ENCODE measurements at regions not wholly inside any gene's neighbourhood (a gene's known extent, or its start where the extent isn't known, plus 50 kb on each side); places are given as distances from the start of the nearest gene placed in this dataset.

DNA sequence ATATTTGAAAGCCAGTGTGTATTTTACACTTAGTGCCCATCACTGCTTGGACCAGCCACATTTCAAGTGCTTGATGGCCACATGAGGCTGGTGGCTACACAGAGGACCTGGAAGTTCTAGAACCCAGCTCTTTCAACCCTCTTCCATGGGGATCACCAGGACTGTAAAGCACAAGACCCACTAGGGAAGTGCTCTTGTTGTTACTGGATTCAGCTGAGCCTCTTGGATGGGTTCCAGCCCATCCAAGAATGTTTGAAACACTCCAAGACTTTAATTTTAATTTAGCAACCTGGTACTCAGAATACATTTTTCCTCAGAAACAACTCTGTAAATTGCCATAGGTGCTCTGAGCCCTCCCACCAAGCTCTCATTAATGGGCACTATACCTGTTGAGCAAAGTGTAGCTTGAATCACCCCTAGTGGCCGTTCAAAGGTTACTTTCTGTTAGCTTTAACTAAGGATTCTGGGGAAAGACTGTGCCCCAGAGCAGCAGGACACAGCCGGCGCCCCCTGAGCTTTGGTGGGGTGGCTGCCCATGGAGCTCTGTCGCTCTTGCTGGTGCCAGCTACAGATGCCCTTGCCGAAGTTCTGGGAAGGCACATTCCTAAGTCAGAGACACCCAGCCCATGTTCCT, 212.4 kb downstream of the HSD17B3 start:
- DNase-seq (ENCODE audit: low read depth in 1 of 2, low spot score in 1 of 2), result no peak

DNA sequence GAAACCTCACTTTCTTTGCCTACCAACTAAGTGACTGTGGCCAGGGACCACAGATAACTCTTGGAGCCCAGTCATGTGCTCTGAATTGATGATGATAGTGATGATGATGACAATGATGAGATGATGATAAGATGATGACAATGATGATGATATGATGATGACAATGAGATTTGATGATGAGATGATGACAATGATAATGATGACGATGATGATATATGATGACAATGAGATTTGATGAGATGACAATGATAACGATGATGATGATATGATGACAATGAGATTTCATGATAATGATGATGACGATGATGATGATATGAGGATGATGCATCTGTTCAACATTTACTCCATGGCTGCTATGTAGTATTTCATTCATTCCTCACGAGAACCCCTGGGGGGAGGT, 213.0 kb downstream of the ERCC6L2 start:
- no peak for DNase-seq (ENCODE audit: low read depth in 1 of 2, low spot score in 1 of 2)

DNA sequence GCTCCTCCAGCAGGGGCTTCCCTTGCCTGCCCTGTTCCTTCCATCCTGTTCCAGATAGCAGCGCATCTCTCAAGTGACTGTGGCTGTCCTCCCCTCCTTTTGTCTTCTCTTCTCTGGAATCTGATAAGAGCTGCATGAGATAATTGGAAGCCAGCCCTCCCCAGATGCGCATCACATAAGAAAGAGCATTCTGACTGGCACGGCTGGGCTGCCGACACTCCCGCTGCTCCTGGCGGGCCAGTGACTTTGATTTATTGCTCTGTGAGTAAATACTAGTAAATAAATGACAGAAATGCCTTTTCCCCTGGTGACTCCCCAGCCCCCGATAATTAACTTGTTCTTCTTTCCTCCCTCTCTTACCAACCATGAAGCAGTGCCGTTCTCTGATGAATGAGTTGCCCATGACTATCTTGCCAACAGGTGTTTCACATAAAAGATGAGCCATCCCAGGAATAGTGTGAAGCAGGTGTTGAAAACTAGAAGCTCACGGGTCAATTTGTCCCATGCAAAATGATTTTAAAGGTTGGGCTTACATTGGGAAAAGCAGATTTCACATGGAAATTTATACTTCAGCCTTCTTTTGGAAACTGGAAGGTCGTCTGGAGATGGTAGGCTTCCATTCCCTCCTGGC, 212.3 kb downstream of the ERCC6L2 start:
- no peak for DNase-seq (ENCODE audit: low read depth in 1 of 2, low spot score in 1 of 2)

DNA sequence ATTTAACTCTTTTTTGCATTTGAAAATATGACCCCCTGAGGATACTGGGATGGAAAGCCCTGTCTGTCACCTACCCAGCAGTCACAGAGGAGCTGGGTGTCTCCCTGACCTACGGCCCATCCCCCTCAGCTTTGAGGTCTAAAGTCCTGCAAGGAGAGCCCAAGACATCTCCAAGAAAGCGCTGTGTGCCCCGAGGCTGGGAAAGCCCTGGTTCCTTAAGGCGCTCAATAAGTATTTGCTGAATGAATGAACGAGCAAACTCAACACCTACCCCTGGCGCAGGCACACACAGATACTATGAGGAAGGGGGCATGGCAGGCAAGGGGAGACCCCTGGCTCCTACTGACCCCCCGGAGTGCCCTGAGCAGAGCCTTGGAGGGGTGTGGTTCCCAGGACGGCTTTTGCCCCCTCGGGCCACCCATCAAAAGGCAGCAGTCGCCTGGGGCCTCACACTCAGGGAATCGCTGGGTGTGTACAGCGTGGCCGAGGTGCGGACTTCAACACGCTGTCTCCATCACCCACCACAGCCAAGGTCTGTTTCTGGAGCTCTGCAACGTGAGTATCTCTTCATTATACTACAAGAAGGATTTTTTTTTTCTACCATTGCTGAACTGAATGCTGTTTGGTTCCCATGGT, 211.6 kb downstream of the ERCC6L2 start:
- no peak for DNase-seq (ENCODE audit: low read depth in 1 of 2, low spot score in 1 of 2)

DNA sequence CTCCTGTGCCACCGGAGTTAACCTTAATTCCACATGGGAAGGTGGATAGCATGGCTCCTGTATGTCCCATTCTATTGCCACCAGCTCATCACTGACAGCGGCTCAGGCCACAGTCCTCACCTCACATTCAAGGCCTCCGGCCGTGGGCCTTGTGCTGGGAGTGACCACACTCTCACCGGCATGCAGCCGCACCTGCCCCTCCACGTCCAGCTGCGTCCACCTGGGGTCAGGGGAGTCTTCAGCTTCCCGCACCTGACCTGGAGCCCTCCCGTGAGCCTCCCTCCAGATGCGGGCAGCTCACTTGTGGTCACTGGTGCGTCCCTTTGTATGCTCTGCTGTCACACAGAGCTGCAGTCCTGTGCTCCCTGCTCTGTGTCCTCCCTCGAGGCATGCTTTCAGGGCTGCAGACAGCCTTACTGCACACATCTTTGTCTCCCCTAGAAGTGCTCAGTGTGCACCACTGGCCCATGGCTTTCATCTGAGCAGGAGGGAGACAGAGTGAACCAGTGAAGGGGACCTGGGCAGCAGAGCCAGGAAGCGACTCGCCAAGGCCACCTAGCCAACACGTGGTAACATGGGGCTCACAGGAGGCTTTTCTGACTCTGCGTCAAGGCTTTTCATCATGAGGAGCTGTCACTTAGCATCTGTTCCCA, 210.1 kb downstream of the ERCC6L2 start:
- DNase-seq (ENCODE audit: low read depth in 1 of 2, low spot score in 1 of 2), result no peak

DNA sequence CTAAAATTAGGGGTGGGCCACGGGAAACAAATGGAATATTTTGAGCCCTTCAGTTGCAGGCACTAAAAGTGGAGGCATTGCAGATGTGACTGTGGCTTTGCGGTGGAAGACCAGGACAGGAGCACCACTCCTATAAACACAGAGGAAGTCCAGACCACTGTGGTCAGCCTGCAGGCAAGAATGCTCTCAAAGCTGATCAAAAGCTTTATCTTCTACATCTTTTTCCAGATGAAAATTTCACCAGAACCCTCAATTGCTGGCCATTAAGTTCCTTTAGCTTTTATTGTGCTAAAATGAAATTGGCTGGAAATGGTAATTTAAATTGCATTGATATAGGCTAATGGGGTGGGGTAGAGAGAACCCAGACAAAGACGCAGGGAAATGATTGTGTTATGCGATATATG, 208.8 kb downstream of the ERCC6L2 start:
- no peak for DNase-seq (ENCODE audit: low read depth in 1 of 2, low spot score in 1 of 2)

DNA sequence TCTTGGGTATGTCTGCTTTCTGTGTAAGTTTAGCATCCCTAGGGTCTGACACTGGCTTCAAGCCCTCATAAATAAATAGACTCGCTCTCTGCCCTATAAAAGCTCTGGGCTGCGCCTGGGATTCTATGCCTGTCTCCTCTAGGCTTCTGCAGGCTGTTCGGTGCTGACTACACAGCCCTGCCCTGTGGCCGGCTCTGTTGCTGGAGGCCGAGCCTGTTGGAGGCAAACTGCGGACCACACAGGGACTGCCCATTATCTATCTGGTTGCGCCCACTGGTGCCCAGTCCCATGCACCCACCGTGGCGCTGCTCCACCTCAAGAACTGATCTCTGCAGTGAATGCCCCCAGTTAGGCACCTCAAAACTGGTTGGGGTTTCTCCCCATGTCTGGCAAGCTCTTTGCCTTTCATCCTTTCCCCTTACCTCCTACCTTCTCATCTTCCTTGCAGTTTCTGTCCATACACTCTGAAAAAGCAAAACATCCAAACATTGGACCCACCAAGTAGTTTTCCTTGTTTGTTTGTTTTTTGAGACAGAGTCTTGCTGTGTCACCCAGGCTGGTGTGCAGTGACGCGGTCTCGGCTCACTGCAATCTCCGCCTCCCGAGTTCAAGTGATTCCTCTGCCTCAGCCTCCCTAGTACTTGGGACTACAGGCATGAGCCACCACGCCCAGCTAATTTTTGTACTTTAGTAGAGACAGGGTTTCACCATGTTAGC, 207.2 kb downstream of the ERCC6L2 start:
- DNase-seq (ENCODE audit: low read depth in 1 of 2, low spot score in 1 of 2), result no peak

DNA sequence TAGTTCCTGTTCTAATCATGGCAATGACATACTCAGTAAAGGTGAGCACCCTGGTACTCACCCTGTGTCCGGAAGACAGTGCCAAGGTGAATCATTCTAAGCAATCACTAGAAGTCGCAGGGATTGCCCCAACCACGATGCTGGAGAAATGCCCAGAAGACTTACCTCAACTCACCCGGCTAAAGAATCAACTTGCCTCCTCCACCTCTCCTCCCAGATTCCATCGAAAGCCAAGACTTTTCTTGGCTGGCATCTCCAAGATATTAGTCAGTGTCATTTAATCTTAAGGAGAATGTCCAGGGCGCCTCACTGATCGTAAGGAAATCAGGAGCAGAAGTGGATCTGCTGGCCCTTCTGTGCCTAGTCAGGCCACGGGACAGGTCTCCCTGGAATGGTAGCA, 204.9 kb downstream of the ERCC6L2 start:
- DNase-seq (ENCODE audit: low read depth in 1 of 2, low spot score in 1 of 2), result no peak

DNA sequence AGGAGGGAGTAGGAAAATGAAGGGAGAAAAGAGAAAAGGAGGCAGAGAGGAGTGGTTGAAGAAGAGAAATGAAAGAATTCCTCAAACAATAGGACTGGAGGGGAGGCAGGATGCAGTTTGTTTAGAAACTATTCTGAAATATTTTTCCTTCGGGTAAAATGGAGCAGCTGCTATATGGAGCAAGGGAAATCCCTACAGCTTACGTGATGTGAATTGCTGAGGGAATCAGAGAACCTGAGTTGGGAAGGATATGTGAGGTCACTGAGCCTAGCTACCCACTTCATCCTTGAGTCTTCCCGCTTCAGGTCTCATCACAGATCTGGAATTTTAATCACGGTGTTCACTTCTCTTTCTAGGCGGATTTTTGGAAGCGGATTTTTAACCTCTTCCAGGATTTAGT, 204.3 kb downstream of the ERCC6L2 start:
- no peak for DNase-seq (ENCODE audit: low read depth in 1 of 2, low spot score in 1 of 2)

DNA sequence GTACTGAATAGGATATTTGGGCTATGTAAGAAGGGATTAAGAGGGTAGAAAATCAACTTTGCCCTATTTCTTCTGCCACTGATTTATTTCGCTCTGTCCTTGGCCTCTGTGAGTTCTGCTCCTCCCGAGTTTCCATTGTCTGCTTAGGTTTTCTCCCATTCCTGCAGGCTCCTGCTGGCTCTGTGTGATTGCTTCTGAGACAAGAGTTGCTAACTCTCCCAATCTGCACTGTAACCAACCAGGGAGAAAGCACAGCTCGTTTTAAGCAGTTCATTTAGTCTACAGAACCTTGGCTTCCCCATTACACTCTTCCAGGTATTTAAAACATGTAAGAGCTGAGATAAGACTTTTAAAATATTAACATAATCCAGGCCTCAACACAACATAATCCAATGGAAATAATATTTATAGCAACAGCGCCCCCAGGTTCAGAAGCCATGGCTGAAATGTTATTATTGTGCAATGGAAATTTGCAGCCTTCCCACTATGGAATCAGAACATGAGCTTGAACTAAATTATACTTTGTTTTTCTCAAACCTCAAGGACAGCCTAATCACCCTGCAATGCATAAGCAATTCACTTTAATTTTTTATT, 203.5 kb downstream of the ERCC6L2 start:
- DNase-seq (ENCODE audit: low read depth in 1 of 2, low spot score in 1 of 2), result no peak

DNA sequence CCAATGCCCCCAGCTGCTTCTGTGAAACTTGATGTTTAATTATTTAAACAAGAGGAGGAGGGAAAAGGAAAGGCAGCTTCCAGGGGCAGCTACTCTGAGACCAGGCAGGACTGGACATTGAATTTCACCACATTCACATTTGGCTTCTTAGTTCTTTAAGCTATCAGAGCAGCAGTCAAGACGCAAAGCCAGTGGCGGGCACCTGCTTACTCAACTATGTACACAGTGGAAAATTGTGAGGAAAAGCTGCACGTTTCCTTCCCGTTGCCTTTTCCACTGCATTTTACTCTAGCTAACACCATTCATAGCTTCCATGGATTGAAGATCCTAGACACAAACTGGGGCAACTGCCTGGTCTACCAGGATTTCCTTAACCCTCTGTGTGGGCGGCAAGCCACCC, 200.3 kb downstream of the ERCC6L2 start:
- no peak for DNase-seq (ENCODE audit: low read depth in 1 of 2, low spot score in 1 of 2)

DNA sequence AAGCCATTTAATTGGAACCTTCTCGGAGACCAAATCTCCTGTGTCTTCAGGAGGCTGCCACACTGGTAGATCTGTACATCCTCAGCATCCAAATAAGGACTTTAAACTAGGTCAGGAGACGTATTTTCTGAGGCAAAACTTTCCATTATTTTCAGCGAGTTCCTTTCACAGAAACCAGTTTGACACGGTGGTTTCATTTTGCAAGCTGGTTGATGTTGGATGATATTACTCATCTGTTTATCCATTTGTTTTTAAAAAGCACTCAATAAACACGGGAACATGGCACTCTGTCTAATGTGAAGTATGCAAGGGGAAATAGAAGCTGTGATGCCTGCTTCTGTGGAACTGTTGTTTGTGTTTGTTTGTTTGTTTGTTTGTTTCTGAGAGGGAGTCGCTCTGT, 199.6 kb downstream of the ERCC6L2 start:
- no peak for DNase-seq (ENCODE audit: low read depth in 1 of 2, low spot score in 1 of 2)

DNA sequence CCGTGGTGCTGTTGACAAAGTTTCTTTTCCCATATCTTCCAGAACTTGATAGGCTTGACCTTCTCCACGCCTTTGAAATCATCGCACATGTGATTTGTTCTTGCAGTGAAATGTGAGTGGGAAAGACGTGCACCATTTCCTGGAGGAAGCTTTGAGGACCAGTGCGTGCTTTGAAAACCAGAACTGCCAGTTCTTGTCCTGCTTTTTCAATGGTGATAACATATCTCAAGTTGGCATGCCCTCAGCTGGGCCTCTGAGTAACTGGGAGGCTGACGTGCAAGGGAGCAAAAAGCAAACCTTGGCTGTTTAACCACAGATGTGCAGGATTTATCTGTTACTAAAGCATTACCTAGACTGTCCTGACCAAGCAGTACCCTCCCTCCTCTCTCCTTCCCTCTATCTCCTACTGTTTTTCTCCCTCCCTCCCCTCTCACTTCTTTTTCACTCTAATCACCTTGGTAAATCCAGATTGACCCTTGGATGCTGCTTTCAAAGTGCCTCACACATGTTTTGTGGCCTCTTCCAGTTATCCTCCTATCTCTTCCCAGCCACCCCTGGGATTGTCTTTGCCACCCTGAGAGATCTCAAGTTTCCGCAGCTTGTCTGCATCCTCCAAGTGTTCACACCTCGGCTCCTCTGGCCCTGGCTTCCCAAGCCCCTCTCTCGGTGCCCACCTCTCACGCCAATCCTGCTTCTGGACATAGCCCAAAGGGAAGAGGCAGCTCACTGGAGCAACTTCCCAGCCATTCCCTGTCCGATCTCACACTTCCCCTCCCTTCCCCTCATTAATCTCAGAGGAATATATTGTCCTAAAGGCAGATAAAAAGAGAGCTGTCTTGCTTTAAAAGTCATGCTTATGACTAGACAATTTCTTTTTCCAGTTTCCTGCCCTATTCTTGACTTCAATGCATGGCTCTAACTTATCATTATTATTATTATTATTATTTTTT, 198.3 kb downstream of the ERCC6L2 start:
- DNase-seq (ENCODE audit: low read depth in 1 of 2, low spot score in 1 of 2), result no peak

DNA sequence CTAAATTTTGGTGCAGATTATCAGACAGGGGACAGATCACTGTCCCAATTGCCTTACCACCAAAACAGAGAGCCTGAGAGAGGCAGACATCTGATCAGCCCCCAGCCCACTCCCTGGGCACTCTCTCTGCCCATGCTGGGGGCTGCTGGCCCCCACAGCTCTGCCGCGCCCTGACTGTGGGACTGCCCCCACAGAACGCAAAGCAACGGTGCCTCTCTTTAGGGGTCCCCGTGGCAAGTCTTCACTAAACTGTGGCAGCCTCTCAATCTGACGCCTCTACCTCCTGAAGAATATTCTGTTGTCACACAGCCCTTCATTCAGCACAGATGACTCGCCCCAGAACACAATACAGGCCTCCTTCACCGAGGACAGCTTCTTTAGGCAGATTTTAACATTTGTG, 197.4 kb downstream of the ERCC6L2 start:
- no peak for DNase-seq (ENCODE audit: low read depth in 1 of 2, low spot score in 1 of 2)

DNA sequence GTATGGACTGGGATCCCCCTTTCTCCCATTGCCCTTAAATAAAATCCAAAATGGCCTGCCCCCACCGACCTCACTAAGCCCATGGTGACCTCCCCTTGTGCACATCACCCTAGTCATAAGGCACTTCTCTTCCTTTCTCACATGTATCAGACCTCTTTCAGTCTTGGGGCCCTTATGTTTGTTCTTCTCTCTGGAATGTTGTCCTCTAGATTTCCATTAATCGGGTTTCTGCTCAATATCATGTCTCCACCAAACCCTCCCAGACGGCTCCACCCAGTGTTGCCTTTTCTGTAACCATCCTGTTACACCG, 196.3 kb downstream of the ERCC6L2 start:
- no peak for DNase-seq (ENCODE audit: low read depth in 1 of 2, low spot score in 1 of 2)

DNA sequence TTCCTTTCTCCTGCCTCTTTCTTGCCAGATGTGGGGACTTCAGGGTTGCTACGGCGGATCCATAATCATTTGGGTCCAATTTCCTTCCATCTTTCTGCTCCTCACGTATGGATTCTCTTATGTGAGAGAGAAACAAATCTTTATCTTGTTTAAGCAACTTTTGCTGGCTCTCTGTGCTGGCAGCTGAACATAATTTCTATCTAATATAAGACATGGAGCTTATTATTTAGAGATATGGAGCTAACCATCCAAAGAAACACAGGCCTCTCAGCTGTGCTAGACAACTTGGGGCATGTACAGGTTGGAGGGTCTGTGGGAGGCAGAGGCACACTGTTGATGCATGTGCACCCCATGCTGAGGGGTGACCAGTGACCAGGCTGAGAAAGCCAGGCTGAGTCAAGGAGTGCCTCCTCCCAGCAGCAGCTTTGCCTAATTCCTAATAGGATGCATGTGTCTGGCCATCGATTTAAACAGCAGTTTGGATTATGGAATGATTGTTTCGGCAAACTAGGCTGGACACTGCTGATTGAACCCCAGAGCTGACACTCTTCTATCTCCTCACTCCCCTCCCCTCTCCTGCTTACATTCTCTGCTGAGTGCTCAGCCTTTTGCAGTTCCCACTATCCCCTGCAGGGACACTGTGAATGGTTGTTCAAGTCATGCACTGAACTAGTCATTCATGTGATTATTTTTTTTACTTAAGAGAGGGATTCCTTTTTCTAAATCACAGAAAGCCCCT, 195.8 kb downstream of the ERCC6L2 start:
- no peak for DNase-seq (ENCODE audit: low read depth in 1 of 2, low spot score in 1 of 2)

DNA sequence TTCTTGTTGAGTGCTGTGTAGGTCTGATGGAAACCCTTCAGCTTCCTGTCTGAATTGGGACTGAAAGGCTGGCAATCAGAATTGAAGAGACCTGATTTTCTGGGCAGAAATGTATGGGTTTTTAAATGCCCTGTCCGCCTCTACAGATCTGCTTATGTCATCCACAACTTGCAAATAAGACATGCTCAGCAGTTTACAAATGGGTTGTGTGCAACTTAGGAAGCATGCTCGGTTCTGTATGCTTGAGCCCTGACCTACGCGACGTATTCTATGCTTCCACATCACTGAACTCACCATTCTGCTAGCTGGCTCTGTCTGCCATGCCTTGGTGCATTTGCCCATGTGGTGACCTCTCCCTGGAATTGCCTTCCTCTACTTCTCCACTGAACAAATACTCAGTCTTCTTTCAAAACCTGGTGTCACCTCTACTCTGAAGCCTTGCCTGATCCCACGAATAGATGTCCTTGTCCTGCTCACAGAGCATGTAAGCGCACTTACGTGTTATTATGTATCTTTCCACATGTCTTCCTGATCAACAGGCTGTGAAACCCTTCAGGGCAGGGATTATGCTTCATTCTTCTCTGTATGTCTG, 194.2 kb downstream of the ERCC6L2 start:
- no peak for DNase-seq (ENCODE audit: low read depth in 1 of 2, low spot score in 1 of 2)

DNA sequence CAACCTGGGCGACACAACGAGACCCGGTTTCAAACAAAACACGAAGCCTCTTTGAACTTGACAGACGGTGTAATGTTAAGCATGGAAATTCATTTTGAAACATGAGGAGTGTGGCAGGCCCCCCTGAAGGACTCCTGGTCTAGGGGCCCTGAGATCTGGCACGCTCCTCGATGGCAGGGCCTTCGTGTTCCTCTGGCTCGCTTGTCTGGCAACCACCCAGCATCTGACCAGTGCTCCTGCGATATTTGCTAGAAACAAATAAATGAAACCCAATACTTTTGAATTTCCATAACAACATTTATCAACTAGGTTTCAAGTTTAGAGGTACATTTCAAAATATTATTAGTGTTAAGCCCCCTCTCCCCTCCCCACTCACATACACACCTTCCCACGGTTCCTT, 193.0 kb downstream of the ERCC6L2 start:
- no peak for DNase-seq (ENCODE audit: low read depth in 1 of 2, low spot score in 1 of 2)

DNA sequence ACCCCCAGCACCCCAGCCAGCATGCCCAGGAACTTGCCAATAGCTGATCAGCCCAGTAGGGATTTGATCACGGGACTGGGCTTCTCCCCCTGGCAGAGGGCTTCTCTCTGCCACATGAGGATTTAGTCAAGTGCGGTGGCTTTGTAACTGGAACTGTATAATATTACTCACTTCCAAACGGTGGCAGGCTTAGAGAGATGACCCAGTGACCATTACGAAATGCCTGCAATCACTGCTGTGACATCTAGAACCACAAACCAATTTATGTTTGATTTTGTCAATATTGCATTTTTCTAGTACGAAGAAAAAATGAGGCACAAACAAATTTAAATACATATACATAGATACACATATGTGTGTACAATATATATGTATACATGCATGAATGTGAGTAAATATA, 192.1 kb downstream of the ERCC6L2 start:
- no peak for DNase-seq (ENCODE audit: low read depth in 1 of 2, low spot score in 1 of 2)
